Esophagus (tissue), 2 donors: ENCODE measurements at regions not wholly inside any gene's neighbourhood (a gene's known extent, or its start where the extent isn't known, plus 50 kb on each side); places are given as distances from the start of the nearest gene placed in this dataset.

Source experiments
- H3K27ac ChIP-seq, 2 donors: one replicate each; pipeline ENCODE4 v1.5.1; 2013; ENCODE audit warnings: low read depth in 2 of 2, mild to moderate bottlenecking in 2 of 2, inconsistent platforms in 1 of 2, low read length in 1 of 2, moderate library complexity in 1 of 2
- H3K27me3 ChIP-seq, 2 donors: one replicate each; pipeline ENCODE4 v1.6.1; 2013; ENCODE audit warnings: low read length in 2 of 2, control low read depth in 1 of 2, mild to moderate bottlenecking in 1 of 2; ENCODE audit not compliant: insufficient read depth in 2 of 2, control insufficient read depth in 1 of 2
- H3K36me3 ChIP-seq, 2 donors: one replicate each; pipeline ENCODE4 v1.6.1; 2013; ENCODE audit warnings: low read length in 1 of 2; ENCODE audit not compliant: control insufficient read depth in 2 of 2, insufficient read depth in 2 of 2
- H3K4me1 ChIP-seq, 2 donors: one replicate each; pipeline ENCODE4 v1.6.1; 2013; ENCODE audit warnings: low read length in 1 of 2; ENCODE audit not compliant: control insufficient read depth in 2 of 2, insufficient read depth in 2 of 2
- H3K4me3 ChIP-seq, 2 donors: one replicate each; pipeline ENCODE4 v1.5.1; 2013; ENCODE audit warnings: low read length in 2 of 2, mild to moderate bottlenecking in 2 of 2, low read depth in 1 of 2, moderate library complexity in 1 of 2
- H3K9me3 ChIP-seq, 2 donors: one replicate each; pipeline ENCODE4 v1.6.1; 2013; ENCODE audit warnings: mild to moderate bottlenecking in 2 of 2, low read depth in 1 of 2, low read length in 1 of 2, moderate library complexity in 1 of 2; ENCODE audit not compliant: control insufficient read depth in 2 of 2, insufficient read depth in 1 of 2
- WGBS, 2 donors: extraction: QIAGEN DNeasy Blood & Tissue Kit; methylation state at CpG; one replicate each; pipeline ENCODE4 v1.1.7; 2013; 5-methylcytosine and 5-hydroxymethylcytosine counted together
- donor health status: healthy with polysubstance abuse.
- donor health status: Bipolar disorder and iron deficiency.

GRCh38 chr22:22798716-22799115, 88.9 kb upstream of the IGLL5 start:
- no peaks in the 10 kb centered on the region for H3K4me1 ChIP-seq
- WGBS, 2 donors = 80 to 87% methylated on average over 1 of the region's 1 CpG
- H3K9me3 ChIP-seq = no peaks in the 10 kb centered on the region
- no peaks in the 10 kb centered on the region for H3K36me3 ChIP-seq
- no peak overlapping the region for H3K27ac ChIP-seq
- no peak overlapping the region for H3K4me3 ChIP-seq
- H3K27me3 ChIP-seq = peaks cover 0 to 5% of the 10 kb centered on the region in 2 donors

GRCh38 chr22:22799561-22799960, 88.1 kb upstream of the IGLL5 start:
- no peak overlapping the region for H3K27ac ChIP-seq
- H3K4me3 ChIP-seq = no peak overlapping the region
- no peaks in the 10 kb centered on the region for H3K4me1 ChIP-seq
- H3K36me3 ChIP-seq = no peaks in the 10 kb centered on the region
- 46 to 63% methylated on average over 4 of the region's 4 CpGs for WGBS, 2 donors
- no peaks in the 10 kb centered on the region for H3K9me3 ChIP-seq
- H3K27me3 ChIP-seq = peaks cover 0 to 5% of the 10 kb centered on the region in 2 donors

- Histone ChIP-seq H3K36me3 (no peaks in the 10 kb centered on the region), H3K27ac (no peak overlapping the region), H3K4me3 (no peak overlapping the region), H3K4me1 (no peaks in the 10 kb centered on the region), H3K9me3 (no peaks in the 10 kb centered on the region), H3K27me3 (peaks cover 0 to 3% of the 10 kb centered on the region in 2 donors)
- 81 to 82% methylated on average over 3 of the region's 3 CpGs for WGBS, 2 donors
These were observed 86.9 kb upstream of the IGLL5 start for GRCh38 chr22:22800716-22801115.

- Histone ChIP-seq H3K27me3 (peaks cover 0 to 3% of the 10 kb centered on the region in 2 donors), H3K9me3 (no peaks in the 10 kb centered on the region)
These were observed 85.2 kb upstream of the IGLL5 start for GRCh38 chr22:22802339-22802970.

GRCh38 chr22:22803285-22803853, 84.2 kb upstream of the IGLL5 start:
- no peaks in the 10 kb centered on the region for H3K36me3 ChIP-seq
- peaks cover 0 to 3% of the 10 kb centered on the region in 2 donors for H3K27me3 ChIP-seq
- H3K27ac ChIP-seq = no peak overlapping the region
- H3K4me1 ChIP-seq = no peaks in the 10 kb centered on the region
- H3K9me3 ChIP-seq = no peaks in the 10 kb centered on the region
- H3K4me3 ChIP-seq = no peak overlapping the region
- WGBS, 2 donors = 73 to 80% methylated on average over 3 of the region's 3 CpGs

More at GRCh38 chr22:22802339-22802970, 85.2 kb upstream of the IGLL5 start:
- Histone ChIP-seq H3K4me3 (no peak overlapping the region), H3K27ac (no peak overlapping the region), H3K4me1 (no peaks in the 10 kb centered on the region), H3K36me3 (no peaks in the 10 kb centered on the region)
- WGBS, 2 donors = 68 to 78% methylated on average over 5 of the region's 5 CpGs

- Histone ChIP-seq H3K4me1 (no peaks in the 10 kb centered on the region), H3K36me3 (no peaks in the 10 kb centered on the region), H3K27ac (no peak overlapping the region), H3K4me3 (no peak overlapping the region), H3K9me3 (peaks cover 0 to 4% of the 10 kb centered on the region in 2 donors), H3K27me3 (no peaks in the 10 kb centered on the region)
- WGBS, 2 donors = 58 to 70% methylated on average over 5 of the region's 5 CpGs
These were observed 77.6 kb upstream of the IGLL5 start for GRCh38 chr22:22810018-22810427.

GRCh38 chr22:22810471-22810870, 77.1 kb upstream of the IGLL5 start:
- no peaks in the 10 kb centered on the region for H3K27me3 ChIP-seq
- H3K4me1 ChIP-seq = no peaks in the 10 kb centered on the region
- H3K36me3 ChIP-seq = no peaks in the 10 kb centered on the region
- H3K27ac ChIP-seq = no peak overlapping the region
- 33 to 62% methylated on average over 3 to 8 of the region's 8 CpGs for whole genome bisulfite sequencing, 2 donors
- peaks cover 0 to 4% of the 10 kb centered on the region in 2 donors for H3K9me3 ChIP-seq
- no peak overlapping the region for H3K4me3 ChIP-seq

- no peaks in the 10 kb centered on the region for H3K36me3 ChIP-seq
- H3K4me3 ChIP-seq = no peak overlapping the region
- no peaks in the 10 kb centered on the region for H3K4me1 ChIP-seq
- peaks cover 0 to 4% of the 10 kb centered on the region in 2 donors for H3K9me3 ChIP-seq
- WGBS, 2 donors = 84 to 86% methylated on average over 8 of the region's 8 CpGs
- no peak overlapping the region for H3K27ac ChIP-seq
- H3K27me3 ChIP-seq = no peaks in the 10 kb centered on the region
These were observed 76.3 kb upstream of the IGLL5 start for GRCh38 chr22:22811016-22812009.

GRCh38 chr22:22812031-22812905, 75.3 kb upstream of the IGLL5 start:
- Histone ChIP-seq H3K9me3 (peaks cover 0 to 4% of the 10 kb centered on the region in 2 donors), H3K36me3 (no peaks in the 10 kb centered on the region), H3K4me1 (no peaks in the 10 kb centered on the region), H3K4me3 (no peak overlapping the region), H3K27me3 (no peaks in the 10 kb centered on the region), H3K27ac (no peak overlapping the region)
- 81 to 83% methylated on average over 10 of the region's 10 CpGs for whole genome bisulfite sequencing, 2 donors
